22Rv1 (cell line): ENCODE measurements at regions not wholly inside any gene's neighbourhood (a gene's known extent, or its start where the extent isn't known, plus 50 kb on each side); places are given as distances from the start of the nearest gene placed in this dataset.

Experiments used
- H3K27ac ChIP-seq: fragments of 450-650 bp; 2 replicates; pipeline ENCODE4 v1.5.1; 2017
- ZFX ChIP-seq: fragments of 450-650 bp; IDR thresholded peaks from 2 replicates; pipeline ENCODE4 v1.6.1; 2017; ENCODE audit warnings: antibody characterized with exemption, borderline replicate concordance
- TF ChIP-seq, protein P1 (sequence below): fragments of 450-650 bp; IDR thresholded peaks from 2 replicates; pipeline ENCODE4 v1.5.1; 2017; ENCODE audit warnings: mild to moderate bottlenecking

DNA sequence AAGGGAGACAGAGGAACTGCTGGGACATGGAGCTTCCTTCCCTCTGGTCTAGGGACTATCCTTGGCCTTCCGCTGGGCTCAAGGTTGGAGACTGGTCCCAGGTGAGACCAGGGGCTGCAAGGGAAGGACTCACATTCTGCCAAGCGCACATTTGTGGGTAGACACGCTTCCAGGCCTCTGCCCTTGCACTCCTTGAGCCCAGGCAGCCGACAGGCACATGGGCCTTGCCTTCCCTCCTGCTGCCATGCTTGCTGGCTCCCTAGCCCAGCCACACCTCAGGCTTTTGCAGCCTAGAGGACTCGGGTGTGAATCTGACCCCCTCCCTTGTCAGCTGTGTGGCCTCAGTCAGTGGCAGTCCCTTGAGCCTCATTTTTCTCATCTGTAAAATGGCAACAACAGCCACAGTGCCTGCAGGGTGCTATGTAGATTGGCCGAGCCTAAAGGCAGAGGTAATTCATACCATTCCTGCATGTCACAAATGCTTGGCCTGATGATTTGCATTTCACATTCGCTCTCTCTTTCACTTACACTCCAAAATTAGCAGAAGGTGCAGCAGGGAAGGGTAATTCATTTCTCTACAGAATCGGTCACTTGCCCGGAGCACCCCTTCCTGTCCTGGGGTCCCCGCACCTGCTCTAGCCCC is 57.6 kb upstream of the NECTIN1 start:
- H3K27ac ChIP-seq, result no peak overlapping the region
- TF ChIP-seq ZFX, result no peak

DNA sequence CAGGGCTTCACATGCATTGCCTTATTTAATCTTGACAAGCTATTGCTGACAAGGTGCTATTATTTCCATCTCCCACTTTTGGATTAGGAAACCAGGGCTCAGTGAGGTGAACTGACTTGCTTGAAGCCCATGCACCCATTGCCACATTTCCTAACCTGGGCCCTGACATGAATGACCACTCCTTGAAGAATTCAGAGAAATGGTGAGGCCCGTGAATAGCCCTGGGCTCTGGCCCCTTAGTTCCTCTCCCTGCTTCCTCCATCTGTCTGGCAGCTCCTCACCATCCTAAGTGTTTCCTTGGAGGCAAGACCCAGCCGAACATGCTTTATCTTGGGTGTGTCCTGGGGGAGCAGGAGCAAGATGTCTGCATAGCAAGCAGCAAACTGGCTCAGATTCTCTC is 56.1 kb upstream of the NECTIN1 start:
- no peak overlapping the region for H3K27ac ChIP-seq
- no peak for TF ChIP-seq ZFX
- TF ChIP-seq, protein P1, sequence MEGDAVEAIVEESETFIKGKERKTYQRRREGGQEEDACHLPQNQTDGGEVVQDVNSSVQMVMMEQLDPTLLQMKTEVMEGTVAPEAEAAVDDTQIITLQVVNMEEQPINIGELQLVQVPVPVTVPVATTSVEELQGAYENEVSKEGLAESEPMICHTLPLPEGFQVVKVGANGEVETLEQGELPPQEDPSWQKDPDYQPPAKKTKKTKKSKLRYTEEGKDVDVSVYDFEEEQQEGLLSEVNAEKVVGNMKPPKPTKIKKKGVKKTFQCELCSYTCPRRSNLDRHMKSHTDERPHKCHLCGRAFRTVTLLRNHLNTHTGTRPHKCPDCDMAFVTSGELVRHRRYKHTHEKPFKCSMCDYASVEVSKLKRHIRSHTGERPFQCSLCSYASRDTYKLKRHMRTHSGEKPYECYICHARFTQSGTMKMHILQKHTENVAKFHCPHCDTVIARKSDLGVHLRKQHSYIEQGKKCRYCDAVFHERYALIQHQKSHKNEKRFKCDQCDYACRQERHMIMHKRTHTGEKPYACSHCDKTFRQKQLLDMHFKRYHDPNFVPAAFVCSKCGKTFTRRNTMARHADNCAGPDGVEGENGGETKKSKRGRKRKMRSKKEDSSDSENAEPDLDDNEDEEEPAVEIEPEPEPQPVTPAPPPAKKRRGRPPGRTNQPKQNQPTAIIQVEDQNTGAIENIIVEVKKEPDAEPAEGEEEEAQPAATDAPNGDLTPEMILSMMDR, result no peak

DNA sequence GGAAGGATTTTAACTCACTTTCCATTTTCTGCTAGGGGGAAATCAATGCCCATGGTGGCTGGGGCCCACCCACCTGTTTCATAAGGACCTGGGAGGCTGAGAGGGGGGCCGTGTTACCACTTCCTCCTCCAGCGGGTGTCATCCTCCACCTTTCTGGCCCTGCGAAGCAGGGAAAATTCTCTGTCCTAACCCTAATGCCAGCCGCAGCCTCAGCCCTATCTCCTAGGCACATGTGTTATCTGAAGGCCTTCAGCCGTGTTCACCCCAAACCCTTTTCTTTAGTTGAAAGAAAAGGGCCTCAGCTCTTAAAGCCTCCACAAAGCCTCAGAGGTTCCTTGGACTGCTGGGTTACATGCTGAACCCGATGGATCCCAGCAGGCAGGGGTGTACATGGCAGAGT is 55.4 kb upstream of the NECTIN1 start:
- TF ChIP-seq, protein P1, result no peak
- TF ChIP-seq ZFX, result no peak

DNA sequence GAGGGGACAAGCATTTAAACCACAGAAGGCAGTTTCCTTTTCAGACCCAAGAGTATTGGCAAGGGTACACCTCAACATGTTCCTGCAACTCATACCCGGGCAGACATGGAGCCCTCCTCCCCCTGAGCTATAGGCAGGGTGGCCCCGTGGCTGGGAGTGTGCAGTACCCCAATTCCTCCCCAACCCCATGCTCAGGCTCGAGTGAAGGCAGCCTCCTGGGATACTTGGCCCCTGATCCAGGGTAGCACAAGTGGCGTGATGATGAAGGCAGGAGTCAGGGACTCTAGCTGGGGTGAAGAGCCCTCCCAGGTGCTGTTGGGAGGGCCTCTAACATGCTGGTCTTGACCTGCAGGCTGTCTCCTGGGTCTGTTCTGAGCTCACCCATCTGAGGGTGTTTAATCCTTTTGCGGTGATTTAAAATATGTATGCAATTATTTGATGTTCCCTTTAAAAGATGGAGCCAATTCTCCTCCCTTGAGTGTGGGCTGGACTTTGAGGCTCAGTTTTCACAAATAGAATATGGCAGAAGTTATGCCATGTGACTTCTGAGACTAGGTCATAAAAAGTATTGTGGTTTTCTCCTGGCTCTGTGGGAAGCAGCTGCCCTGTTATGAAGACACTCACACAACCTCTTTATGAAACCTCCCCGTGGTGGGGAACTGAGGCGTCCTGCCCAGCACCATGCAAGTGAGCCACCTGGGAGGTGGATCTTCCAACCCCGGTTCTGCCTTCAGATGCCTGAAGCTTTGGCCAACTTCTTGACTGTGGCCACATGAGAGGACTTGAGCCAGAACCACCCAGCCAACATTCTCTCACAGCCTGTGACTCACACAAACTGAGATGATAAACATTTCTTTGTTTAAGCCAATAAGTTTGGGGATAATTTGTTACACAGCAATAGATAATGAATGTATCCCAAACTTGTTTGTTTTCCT is 54.7 kb upstream of the NECTIN1 start:
- H3K27ac ChIP-seq, result no peak overlapping the region
- TF ChIP-seq, protein P1, result no peak
- TF ChIP-seq ZFX, result no peak

More for the DNA sequence above, 55.4 kb upstream of the NECTIN1 start:
- no peak overlapping the region for H3K27ac ChIP-seq

DNA sequence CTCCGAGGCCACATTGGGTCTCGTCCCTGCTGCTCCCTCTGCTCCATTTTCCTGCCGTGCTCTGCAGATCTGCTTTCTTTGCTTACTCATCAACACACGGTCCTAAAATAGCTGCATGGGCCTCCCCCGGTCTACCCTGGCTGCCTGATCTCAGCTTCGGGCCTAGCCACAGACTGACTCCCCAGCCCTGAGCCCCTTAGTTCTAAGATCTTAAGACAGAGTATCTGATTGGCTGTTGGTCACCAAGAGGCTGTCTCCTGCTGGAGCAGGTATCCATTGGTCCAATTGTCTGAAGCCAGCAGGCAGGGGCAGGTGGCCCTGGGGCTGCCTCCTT is 53.7 kb upstream of the NECTIN1 start:
- TF ChIP-seq ZFX, result no peak
- TF ChIP-seq, protein P1, result no peak
- H3K27ac ChIP-seq, result no peak overlapping the region

DNA sequence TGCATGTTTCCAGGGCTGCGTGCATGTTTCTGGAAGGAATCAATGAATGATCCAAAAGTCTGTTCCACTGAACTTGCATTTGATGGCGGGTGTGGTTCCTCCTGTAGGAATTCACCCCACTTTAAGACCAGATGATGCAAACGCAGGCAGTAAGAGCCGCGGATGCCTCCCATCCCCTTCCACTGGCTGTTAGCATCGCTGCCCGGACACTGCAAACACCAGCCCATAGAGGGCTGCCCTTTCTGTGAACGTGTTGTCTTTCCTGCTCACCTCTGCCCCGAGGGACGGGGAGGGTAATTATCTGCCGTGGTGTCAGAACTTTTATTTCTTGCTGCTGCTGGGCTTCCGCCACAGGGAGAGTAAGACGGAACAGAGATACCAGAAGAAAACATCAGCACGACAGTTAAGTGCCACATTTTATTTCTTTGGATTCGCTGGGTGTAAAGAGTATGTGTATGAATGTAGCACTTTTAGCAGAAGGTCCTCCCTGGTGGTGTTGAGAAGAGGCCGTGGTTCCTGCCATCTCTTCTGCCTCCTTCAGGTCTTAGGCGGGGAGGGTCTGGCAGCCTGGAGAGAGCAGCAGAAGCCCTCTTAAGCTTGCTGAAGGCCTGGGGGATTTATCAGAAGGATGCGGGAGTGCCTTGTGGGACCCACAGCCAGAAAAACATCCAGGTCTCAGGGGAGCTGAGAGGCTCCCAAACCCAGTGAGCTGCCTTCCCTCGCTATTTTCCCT is 53.2 kb upstream of the NECTIN1 start:
- no peak for TF ChIP-seq ZFX
- TF ChIP-seq, protein P1, result no peak
- no peak overlapping the region for H3K27ac ChIP-seq

DNA sequence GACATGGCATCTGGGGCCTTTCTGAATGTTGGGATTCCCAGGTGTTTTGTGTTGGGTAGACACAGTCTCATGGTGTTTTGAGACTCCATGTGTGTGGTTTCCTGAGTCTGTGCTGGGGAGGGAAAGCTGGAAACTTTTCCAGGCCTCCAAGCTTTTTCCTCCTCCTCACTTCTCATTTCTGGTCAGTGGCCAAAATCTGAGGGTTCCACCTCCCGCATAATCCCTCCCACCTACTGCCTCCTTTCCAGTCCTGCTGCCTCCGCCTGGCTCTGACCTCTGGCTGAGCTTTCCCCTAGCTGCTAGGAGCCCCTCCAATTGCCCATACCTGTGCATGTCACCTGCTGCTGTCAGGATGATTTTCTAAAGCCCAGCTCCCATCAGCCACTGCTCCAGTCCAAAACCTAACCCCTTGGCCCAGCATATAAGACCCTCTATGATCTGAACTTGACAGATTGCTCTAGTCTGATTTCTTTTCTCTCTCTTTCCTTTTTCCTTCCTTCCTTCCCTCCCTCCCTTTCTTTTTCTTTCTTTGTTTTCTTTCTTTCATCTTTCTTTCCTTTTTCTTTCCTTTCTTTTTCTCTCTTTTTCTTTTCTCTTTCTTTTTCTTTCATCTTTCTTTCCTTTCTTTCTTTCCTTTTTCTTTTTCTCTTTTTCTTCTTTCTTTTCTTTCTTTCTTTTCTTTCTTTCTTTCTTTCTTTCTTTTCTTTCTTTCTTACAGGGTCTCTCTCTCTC is 51.4 kb upstream of the NECTIN1 start:
- no peak overlapping the region for H3K27ac ChIP-seq
- TF ChIP-seq, protein P1, result no peak
- TF ChIP-seq ZFX, result no peak
